Central memory CD4-positive, alpha-beta T cell (primary cell): ENCODE measurements at regions not wholly inside any gene's neighbourhood (a gene's known extent, or its start where the extent isn't known, plus 50 kb on each side); places are given as distances from the start of the nearest gene placed in this dataset.

Source experiments
- DNase-seq: peaks from one replicate; pipeline ENCODE4 v3.0.0; 2022

DNA sequence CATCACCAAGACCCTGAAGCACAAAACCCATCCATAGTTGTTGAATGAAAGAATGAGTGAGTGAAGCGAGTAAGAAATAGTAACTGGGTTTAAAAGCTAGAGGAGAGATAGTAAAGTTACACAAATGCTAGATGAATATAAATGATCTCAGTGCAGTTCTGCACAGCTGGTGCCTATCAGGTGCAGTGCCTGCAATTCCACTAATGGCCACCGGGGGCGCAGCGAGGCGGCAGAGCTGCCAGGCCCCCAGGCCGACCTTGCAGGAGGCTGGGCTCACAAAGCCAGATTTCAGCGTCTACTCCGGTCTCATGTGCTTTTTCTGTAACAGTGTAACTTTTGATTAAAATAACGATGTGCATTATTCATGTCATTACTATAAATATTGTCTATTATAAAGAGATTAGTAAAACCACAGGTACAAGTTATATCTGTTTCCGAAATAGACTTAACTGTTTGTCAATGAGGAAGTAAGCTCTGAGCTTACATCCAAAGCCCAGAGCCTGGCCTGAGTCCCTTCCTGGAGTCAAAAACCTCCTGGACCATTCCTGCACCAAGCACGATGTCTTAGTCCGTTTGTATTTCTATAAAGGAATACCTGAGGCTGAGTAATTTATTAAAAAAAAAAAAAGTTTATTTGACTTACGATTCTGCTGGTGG lies 477.6 kb downstream of the NPHP4 start:
- peak; percentile 37 for DNase-seq

DNA sequence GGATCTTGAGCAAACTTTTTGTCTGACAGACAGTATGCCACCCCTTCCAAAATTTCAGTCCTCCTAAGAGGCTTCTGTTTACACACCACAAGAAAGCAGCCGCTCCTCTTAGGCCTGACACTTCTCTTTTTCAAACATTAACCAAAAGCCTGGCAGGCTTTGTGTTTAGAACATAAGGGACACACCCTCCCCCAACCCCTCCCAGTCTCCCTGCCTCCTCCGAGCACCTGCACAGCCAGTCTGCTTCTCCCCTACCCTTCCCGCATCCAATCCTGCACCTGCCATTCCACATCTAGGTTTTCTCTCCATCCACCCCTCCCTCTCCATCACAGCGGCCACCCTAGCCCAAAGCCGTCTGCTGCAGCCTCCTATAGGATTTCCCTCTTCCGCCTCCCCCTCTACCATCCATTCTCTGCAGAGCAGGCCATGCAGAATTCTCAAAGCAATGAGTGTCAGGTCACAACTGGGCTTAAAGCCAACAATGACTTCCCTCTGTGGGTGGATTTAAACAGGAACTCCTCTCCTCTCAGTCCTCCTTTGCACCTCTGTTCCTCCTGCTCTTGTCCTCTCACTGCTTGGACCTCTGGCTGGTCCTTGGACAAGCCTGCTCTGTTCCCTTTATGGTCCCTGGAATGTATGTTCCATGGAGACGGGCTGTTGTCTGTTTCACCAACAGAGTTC lies 478.2 kb downstream of the NPHP4 start:
- DNase-seq, result no peak

DNA sequence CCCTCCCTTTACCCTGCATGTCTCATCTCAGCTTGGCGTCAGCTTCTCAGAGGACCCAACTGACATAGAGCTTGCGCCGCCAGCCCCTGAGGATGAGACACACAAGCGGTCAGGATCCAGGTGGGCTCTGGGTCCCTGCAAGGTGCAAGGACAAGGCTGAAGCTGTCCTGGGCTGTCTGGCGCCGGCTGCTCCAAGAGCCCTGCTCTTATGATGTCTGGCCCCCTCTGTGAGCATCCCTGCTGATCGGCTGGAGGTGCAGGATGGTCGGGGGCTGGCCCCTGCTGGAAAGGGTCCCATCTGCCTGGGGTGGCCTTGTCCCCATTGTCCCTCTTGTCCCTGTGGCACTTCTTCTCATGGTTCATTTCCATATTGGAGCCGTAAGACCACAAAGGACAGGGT lies 479.0 kb downstream of the NPHP4 start:
- no peak for DNase-seq

DNA sequence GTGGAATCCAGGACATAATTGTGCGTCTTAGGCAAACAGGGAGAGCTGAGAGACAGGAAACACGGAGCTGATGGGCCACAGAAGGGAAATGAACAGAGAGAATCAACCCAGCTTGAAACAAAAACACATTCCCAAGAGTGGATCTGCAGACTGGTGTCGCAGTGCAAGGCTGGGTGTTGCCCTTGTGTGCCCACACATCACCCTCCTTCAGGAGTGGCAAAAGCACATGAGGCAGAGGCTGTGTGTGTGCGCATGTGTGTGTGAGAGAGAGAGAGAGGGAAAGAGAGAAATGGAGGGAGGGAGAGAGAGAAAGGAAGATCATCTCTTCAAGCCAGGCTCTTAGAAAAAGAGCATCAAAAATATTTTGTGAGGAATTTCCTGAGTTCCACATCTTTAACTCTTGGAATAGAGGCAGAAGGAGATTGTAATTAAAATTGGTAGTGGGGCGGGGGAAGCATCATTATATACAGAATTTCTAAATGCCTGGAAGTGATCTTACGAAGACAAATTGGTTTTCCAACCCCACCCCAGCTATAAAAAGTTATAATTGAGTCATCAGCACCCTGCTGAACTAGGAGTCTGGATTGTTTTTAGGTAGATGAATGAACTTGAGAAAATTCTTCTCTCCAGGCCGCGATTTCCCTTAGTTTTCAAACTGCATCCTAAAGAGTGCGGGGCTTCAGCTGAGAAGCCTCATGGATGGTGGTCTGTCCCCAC lies 480.7 kb downstream of the NPHP4 start:
- no peak for DNase-seq

DNA sequence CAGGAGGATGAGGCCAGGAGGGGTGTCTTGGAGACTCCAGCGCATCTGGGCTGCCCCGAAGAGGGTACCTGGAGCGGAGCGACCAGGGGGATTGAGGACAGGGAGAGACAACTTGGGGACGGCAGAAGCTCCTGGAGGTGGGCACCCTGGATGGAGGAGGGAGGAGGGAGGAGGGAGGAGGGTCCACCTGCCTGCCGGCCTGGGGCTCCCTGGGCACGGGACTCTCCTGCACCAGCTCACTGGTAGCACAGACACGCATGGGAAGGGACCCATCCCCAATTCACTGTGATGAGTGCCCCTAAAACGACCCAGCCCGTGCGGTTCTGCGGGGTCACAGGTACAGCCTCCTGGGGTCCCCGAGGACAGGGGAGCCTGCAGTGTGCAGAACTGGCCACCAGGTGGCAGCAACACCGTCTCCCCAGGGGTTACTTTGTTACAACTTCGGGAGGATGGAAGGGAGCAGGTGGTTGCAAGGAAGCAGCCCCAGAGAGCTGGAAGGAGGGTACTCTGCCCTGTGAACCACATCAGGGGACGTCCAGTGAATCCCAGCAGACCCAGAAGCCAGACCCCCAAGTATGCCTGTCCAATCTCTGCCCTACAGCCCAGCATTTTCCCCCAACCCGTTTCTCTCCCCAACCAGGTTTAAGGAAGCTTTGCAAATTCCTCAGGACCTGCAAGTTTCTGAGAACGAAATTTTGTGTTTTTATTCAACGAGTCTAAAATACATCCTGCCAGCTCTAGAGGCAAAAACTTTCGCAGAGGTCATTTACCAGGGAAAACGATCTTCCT lies 482.4 kb downstream of the NPHP4 start:
- peak; percentile 44 for DNase-seq

DNA sequence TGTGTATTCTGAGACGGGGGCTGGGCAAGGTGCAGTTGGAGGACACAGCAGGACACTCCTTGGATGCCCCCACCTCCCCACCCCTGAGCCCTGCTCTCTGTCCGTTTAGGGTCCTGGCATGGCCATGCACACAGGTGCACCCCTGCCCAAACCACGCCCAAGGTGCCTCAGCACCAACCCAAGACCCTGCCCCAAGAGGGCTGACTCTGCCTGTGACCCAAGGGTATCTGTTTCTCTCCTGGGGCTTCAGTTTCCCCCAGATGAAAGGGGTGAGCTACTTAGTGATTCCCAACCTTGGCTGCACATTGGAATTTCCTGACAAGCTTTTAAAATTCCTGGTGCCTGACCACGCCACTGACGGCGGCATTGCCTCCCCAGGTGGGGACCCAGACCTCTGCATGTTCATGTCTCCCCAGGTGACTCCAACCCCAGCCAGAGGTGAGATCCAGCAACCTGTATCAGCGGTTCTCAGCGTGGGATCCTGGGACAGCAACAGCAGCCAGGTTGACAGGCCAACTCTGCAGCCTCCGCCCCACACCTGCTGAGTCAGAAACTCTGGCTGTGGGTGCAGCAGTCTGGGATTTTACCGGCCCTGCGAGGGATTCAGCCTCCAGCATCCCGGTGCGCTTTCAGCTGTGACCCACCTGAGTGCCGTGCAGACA lies 483.4 kb downstream of the NPHP4 start:
- DNase-seq, result no peak

DNA sequence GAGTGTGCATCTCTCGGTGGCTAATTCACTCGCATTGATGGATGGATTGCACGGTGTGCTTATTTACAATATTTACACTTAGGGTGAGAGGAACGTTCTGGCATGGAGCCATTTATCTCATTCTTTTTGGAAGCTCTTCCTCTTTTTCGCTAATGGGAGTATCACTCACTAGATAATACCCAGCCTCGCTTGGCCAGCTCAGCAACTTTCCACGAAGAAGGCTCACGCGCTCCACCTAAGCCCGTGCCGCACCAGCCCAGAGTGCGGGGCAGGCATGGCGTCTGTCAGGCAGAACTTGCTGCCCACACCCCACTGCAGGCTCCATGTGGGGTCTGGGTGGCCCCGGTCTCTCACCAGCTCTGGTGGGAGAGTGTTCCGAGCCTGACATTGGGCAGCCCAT lies 484.9 kb downstream of the NPHP4 start:
- DNase-seq, result no peak

DNA sequence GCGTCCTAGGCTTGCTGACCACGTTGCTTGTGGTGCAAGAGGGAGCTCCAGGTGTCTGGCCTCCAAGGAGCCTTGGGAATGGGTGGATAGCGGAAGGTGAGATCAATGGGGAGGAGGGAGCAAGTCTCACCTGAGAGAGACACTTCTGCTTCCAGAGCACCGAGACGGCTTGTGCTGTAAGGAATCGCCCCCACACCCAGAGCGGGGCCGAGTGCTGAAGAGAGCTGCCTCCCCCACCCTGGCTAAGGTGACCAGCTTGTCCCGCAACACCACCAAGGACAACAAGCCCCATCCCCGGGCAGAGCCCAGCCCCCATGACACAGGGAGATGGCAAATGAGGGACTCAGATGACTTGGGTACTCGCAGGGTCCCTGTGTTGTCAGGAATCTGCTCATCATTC lies 485.6 kb downstream of the NPHP4 start:
- DNase-seq, result no peak

DNA sequence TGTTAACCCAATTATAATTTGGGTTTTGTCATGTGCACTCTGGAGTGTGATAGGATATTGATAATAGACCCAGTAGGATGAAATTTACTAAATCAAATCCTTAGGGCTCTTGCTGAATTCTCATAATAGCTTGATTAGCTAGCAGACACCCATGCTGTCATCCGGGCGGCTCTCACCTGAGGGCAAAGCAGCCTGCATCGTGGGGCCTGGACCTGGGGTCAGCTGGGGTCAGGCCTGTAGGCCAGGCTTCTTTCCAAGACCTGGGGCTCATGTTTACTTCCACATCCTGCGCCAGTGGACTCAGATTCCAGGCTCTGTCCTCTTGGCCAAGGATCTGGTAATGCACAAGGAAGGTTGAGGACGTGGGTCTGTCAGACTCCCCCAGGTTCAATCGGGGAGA lies 486.3 kb downstream of the NPHP4 start:
- no peak for DNase-seq

DNA sequence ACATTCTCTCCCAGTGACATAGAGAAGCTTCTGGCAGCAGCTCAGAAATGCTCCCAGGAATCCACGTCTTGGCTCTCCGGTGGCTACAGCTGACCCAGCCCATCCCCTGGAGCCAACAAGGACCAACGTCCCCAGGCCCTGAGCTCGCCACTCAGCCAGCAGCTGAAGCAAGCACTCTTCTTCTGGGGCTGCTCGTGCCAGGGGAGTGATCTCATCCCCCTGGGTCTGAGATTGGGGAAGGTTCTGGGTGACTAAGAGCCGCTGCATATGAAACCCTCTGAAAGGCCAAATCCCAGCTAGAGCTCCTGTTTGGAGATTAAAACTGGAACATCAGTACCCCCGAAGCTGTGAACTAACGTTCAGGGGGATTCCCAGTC lies 487.9 kb downstream of the NPHP4 start:
- DNase-seq, result no peak

DNA sequence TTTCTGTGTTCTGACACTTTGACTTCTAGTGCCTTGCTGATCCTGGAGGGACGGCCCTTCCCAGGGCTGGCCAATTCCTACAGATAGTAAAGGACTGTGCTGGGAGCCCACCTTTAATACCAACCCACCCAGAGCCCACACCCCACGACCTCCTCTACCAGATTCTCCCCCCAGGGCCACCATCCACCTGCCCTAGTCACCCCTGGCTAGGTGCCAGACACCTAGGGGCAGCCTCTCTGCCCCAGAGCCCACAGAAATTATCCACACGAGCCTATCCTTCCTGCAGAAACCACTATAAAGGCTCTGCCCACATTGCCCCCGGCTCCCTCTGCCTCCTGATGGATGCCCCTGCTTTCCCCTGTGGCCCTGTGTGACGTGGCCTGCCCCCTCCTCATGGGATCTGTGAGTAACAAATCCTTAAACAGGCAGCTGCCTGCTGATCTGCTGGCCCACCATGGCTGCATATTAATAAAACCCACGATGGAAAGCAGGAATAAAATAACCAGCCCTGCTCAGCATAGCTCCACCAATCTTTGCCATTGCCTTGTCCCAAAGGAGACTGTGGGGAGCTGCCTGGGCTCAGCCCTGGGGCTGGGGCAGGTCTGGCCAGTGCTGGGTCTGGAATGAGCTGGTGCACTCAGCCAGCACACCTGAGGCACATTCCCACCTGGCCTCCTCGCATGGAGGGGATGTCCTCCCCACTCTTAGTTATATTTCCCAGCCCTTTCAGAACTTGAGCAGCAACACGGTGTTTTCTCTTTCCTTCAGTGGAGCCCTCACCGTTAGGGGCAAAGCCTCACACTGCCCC lies 488.5 kb downstream of the NPHP4 start:
- no peak for DNase-seq

DNA sequence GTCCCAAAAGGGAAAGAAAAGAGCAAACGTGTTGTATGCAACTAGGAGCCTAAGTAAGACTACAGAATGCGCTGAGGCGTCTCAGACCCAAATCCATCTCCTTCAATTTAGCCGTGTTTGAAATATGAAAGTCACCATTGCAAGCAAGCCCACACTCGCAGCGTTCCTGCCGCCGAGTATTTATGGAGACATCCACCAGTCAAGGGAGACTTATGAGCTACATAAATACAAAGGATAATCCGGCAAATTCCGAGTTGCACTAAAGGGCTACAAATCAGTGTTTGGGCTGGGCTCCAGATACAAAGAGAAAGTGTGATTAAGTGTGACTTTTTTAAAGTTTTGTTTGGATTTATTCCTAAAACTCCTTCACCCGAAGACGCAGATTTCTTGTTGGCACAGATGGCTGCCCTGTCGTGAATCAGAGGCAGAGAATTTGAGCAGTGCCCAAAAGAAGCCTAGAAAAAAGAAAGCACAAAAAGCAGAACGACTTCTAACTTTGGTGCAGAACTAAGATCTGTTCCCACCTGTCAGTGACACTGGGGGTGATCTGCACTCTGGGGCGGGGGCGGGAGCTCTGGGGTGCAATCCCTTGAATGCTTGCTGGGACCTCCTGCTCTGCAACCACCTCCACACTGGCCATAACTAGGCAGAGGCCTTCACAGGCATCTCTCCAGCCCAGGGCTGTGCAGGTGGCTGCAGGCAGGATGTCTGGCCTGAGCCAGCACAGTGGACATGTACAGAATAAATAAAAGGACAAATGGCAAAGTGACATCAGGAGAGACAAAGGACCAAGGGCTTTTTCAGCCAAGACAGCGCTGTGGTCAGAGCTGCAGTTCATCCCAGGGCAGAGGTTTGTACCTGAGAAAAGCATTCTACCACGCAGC lies 489.7 kb downstream of the NPHP4 start:
- DNase-seq, result no peak

DNA sequence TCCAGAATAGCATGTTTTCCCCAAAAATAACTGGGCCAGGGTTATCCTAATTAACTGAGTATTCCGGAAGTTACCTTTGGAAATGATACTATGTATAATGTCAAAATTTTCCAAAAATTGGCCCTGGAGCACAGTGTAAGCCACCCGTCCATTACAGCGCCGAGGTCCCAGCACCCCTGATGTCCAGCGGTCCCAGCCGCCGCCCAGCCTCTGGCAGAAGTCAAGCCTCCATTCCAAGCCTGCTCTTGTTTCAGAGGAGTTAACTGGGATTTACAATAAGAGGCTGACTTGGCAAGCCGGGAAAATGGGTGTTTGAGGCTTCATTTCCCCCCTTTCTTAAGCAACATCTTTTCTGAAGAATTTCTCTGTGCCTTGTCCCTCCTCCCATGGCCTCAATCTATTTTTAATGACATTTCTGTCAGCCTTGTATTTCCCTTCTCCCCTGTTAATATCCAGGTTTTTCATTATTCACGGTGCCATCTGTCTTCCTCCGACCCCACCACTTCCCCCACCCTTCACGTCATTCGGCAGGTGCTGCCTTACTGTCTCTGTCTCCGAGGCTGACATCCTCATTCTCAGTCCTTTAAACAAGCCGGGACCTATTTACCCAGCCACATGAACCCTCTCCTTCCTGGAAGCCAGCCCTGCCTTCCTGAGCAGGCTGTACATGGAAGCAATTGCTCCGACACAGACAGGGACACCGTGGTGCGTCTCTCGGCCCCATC lies 490.9 kb downstream of the NPHP4 start:
- no peak for DNase-seq

DNA sequence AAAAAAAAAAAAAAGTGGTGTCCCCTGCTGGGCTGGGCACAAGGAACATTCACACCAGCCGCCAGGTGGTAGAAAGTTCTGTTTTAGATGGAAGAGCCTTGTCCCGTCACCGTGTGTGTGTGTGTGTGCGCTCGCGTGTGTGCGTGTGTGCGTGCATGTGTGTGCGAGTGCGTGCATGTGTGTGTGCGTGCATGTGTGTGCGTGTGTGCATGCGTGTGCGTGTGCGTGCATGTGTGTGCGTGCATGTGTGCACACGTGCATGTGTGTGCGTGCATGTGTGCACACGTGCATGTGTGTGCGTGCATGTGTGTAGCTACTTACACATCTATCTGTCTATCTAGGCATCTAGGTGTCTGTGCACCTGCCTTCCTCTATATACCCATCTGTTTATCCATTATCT lies 491.7 kb downstream of the NPHP4 start:
- DNase-seq, result no peak

DNA sequence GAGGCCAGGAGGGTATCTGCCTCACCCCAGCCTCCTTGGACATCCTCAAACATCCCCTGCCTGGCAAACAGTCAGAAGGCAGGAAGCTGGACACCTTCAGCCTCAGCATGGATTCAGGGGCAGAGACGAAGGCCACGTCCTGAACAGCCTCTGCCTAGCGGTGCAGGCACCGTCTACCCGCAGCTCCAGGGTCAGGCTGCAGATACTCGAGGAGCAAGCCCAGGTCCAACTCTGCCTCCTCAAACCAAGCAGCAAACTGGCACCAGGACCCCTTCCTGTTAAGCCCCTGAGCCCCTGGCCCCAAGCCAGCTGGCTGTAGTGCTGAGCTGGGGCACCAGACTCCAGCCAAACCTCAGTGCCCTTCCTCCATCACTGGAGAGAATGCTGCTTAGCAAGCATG lies 494.7 kb downstream of the NPHP4 start:
- DNase-seq, result no peak

DNA sequence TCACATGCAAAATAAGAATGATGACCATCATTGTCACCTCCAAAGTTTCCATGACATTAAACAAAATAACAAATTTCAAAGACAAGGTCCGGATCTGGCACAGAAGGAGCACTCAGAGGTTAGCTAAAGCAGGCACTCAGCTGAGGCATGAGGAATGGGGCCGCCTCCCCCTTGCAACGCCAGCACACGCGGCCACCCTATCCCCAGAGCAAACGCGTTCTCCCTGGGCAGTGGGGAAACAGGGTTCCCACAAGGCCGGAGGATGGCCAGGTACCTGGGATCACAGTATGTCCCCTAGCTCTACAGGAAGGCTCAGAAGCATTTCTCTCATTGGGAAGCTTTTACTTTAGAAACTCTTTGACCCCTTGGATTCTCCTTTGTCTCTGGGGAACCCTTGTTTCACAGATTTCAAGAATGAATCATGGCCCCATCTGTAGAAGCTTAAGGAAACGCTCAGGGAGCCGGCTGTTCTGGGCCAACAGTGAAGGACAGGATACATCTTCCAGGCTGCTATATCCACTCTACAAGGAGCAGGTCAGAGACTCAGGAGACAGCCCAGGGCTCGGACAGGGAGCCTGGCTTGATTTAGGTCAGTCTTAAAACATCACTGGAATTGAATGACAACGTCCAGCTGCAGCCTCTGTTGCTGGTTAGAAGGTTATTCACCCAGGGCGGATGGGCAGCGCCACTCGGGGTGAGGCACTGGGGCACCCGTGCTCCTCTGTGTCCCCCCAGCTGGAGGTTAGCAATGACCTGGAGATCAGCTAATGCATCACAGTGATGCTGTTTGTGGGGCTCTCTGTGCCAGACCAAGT lies 496.4 kb downstream of the NPHP4 start:
- no peak for DNase-seq

DNA sequence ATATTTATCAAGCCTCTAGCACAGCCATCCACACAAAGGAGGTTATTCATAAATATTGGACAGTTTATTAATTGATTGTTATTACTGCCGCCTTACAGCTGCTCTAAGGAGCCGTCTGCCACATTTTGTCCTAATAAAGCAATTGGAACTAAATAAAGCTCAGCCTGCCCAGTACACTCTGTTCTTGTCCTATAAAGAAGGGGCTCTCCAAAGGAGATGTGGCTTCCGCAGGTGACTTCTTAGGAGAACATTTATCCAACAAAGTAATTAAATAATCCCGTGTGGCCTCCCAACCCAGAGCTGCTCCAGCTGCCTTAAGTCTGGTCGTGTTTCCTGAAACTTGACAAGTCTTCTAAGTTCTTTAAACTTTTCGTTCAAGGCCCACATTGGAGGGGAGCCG lies 497.7 kb downstream of the NPHP4 start:
- no peak for DNase-seq

DNA sequence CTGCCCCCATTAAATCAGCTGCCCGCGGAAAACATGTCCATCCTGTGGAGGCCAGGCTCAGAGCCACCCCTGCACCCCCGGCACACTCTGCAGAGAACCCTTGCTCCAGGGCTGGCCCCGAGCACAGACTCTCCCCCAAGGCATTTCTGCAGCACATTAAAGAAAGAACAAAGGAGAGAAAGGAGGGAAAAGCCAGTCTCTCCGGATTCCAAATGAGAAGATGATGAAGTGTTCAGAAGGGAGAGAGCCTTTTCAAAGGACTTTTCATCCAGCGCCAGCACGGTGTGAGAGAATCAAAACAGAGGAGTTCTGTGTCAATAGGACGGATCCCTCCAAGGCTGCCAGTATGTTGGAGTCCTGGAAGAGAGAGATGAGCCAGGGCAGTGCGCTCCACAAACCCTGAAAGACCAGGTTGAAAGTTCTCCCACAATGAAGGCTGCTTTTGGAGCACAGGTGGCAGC lies 498.3 kb downstream of the NPHP4 start:
- no peak for DNase-seq

DNA sequence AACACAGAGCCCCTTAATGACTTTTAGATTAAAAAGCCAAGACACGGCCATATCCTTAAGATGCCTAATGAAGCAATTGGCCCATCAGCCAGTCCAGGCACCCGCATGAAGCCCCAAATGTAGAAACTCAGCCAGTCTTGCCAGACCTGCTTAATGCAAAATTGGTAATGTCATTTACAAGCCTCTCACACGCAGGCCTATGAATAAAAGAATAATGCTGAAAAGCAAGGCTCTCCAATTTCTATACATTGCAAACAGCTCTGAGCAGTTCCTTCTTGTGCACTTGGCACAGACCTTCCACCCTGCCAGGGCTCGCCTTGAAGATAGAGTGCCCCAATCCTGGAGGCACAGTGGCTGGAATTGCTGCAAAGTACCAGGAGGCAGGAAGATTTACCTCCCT lies 498.9 kb downstream of the NPHP4 start:
- DNase-seq, result no peak
